ENCODE measurements at regions not wholly inside any gene's neighbourhood (a gene's known extent, or its start where the extent isn't known, plus 50 kb on each side); places are given as distances from the start of the nearest gene placed in this dataset.

- no peak for DNase-seq (ENCODE audit: low read depth in 2 of 2)
Observed at GRCh38 chr4:126306152-126306869, 991.6 kb downstream of the FAT4 start.

GRCh38 chr4:126318376-126318775 is 1003.6 kb downstream of the FAT4 start:
- no peak for DNase-seq (ENCODE audit: low read depth in 2 of 2)

- no peak for DNase-seq (ENCODE audit: low read depth in 2 of 2)
Observed at GRCh38 chr4:126328914-126329313, 1014.2 kb downstream of the FAT4 start.

- DNase-seq (ENCODE audit: low read depth in 2 of 2): peak in 1 of 2 donors; percentile 48
Observed at GRCh38 chr4:126338548-126338947, 1023.8 kb downstream of the FAT4 start.

GRCh38 chr4:126341927-126342326 is 1027.2 kb downstream of the FAT4 start:
- no peak for DNase-seq (ENCODE audit: low read depth in 2 of 2)

GRCh38 chr4:126344472-126344871 is 1029.7 kb downstream of the FAT4 start:
- DNase-seq (ENCODE audit: low read depth in 2 of 2): no peak

- no peak for DNase-seq (ENCODE audit: low read depth in 2 of 2)
Observed at GRCh38 chr4:126346654-126347053, 1031.9 kb downstream of the FAT4 start.

GRCh38 chr4:126354784-126355183 is 1040.0 kb downstream of the FAT4 start:
- no peak for DNase-seq (ENCODE audit: low read depth in 2 of 2)

GRCh38 chr4:126358041-126358440 is 1043.3 kb downstream of the FAT4 start:
- DNase-seq (ENCODE audit: low read depth in 2 of 2): no peak

GRCh38 chr4:126361287-126361686 is 1046.5 kb downstream of the FAT4 start:
- no peak for DNase-seq (ENCODE audit: low read depth in 2 of 2)

GRCh38 chr4:126364311-126364911 is 1049.7 kb downstream of the FAT4 start:
- DNase-seq (ENCODE audit: low read depth in 2 of 2): peak in 1 of 2 donors; percentile 77

GRCh38 chr4:126369076-126369475 is 1054.3 kb downstream of the FAT4 start:
- no peak for DNase-seq (ENCODE audit: low read depth in 2 of 2)

GRCh38 chr4:126372634-126373033 is 1057.9 kb downstream of the FAT4 start:
- DNase-seq (ENCODE audit: low read depth in 2 of 2): no peak

GRCh38 chr4:126375462-126376054 is 1060.8 kb downstream of the FAT4 start:
- peak in 1 of 2 donors; percentile 28 for DNase-seq (ENCODE audit: low read depth in 2 of 2)

GRCh38 chr4:126385954-126386353 is 1071.2 kb downstream of the FAT4 start:
- no peak for DNase-seq (ENCODE audit: low read depth in 2 of 2)

GRCh38 chr4:126386512-126386911 is 1071.8 kb downstream of the FAT4 start:
- no peak for DNase-seq (ENCODE audit: low read depth in 2 of 2)

- no peak for DNase-seq (ENCODE audit: low read depth in 2 of 2)
Observed at GRCh38 chr4:126395664-126396063, 1080.9 kb downstream of the FAT4 start.

GRCh38 chr4:126396121-126396520 is 1081.4 kb downstream of the FAT4 start:
- no peak for DNase-seq (ENCODE audit: low read depth in 2 of 2)

GRCh38 chr4:126396703-126397102 is 1081.9 kb downstream of the FAT4 start:
- no peak for DNase-seq (ENCODE audit: low read depth in 2 of 2)

GRCh38 chr4:126404549-126404948 is 1089.8 kb downstream of the FAT4 start:
- no peak for DNase-seq (ENCODE audit: low read depth in 2 of 2)

- DNase-seq (ENCODE audit: low read depth in 2 of 2): peak; percentile 17 to 46
Observed at GRCh38 chr4:126405369-126405982, 1090.7 kb downstream of the FAT4 start.

- DNase-seq (ENCODE audit: low read depth in 2 of 2): no peak
Observed at GRCh38 chr4:126409746-126410145, 1095.0 kb downstream of the FAT4 start.

All from dermis microvascular lymphatic vessel endothelial cell (primary cell).